Sigmoid colon (tissue), 4 donors: ENCODE measurements at regions not wholly inside any gene's neighbourhood (a gene's known extent, or its start where the extent isn't known, plus 50 kb on each side); places are given as distances from the start of the nearest gene placed in this dataset.

Experiments used
- CTCF ChIP-seq, 4 experiments: fragments of 450-650 bp in 3 of 4; fragments of 200-600 bp in 1 of 4; IDR thresholded peaks; one replicate each; pipeline ENCODE4 v1.5.1; 2016 to 2019; ENCODE audit warnings: antibody characterized with exemption in 4 of 4, mild to moderate bottlenecking in 3 of 4, moderate library complexity in 2 of 4
- POLR2A ChIP-seq, 2 donors: fragments of 450-650 bp; IDR thresholded peaks; one replicate each; pipeline ENCODE4 v1.6.1; 2016; ENCODE audit warnings: antibody characterized with exemption in 2 of 2, mild to moderate bottlenecking in 2 of 2, moderate library complexity in 2 of 2
- POLR2AphosphoS5 ChIP-seq, 4 donors: sonication (generic); formaldehyde crosslinking; IDR thresholded peaks; one replicate each; pipeline ENCODE4 v1.6.1; 2017; ENCODE audit warnings: antibody characterized with exemption in 4 of 4

GRCh38 chr3:109728861-109729494 is 391.6 kb upstream of the DPPA4 start:
- TF ChIP-seq CTCF (IDR thresholded peaks at IDR 0.05) (no peak), POLR2A (IDR thresholded peaks at IDR 0.05) (no peak), POLR2AphosphoS5 (IDR thresholded peaks at IDR 0.05) (no peak)
